ENCODE measurements at regions not wholly inside any gene's neighbourhood (a gene's known extent, or its start where the extent isn't known, plus 50 kb on each side); places are given as distances from the start of the nearest gene placed in this dataset.

DNA sequence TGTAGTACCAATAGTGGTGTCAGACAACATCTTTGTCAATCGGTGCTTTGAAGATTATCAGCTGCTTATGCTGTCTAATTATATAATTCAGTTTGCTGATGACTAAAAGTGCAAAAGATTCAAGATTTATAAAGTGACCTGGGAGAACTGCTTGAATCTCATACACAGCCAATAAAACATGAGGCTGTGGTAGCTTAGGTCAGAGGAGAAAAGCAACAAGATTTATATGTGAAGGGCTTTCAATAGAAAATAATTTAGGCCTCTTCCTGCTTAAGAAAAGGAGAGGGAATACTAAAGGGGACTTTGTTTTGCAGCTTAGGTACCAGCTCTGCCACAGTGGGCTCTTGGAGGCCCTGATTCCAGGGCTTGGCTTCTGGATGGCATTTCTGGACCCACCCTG is 111.0 kb upstream of the MAD2L1 start:
- Histone ChIP-seq H3K27me3 (ENCODE audit: low read length) (no peaks in the 10 kb centered on the region), H2AFZ (ENCODE audit: low read depth, low read length, severe bottlenecking) (no peak overlapping the region), H3F3A (ENCODE audit: insufficient read depth) (no peaks in the 10 kb centered on the region), H3K9me2 (replicated peaks; ENCODE audit: insufficient read depth, low read length) (no peaks in the 10 kb centered on the region), H4K20me1 (ENCODE audit: low read depth, low read length) (no peaks in the 10 kb centered on the region), H3K9me3 (ENCODE audit: insufficient read depth, low read length) (no peaks in the 10 kb centered on the region), H3K9ac (ENCODE audit: low read length) (no peak overlapping the region), H3K36me3 (ENCODE audit: low read length) (no peaks in the 10 kb centered on the region), H3K4me3 (ENCODE audit: insufficient read depth, low read length, poor library complexity, severe bottlenecking) (no peak overlapping the region), H3K27ac (ENCODE audit: low read depth, low read length) (no peak overlapping the region), H3K4me2 (ENCODE audit: low read depth, low read length, poor library complexity, severe bottlenecking) (no peak overlapping the region), H3K79me2 (ENCODE audit: insufficient read depth, low read length) (no peaks in the 10 kb centered on the region)
- no peak for TF ChIP-seq EZH2phosphoT487 (conservative IDR thresholded peaks at IDR 0.05; ENCODE audit: low read length)
- TF ChIP-seq, protein P1, sequence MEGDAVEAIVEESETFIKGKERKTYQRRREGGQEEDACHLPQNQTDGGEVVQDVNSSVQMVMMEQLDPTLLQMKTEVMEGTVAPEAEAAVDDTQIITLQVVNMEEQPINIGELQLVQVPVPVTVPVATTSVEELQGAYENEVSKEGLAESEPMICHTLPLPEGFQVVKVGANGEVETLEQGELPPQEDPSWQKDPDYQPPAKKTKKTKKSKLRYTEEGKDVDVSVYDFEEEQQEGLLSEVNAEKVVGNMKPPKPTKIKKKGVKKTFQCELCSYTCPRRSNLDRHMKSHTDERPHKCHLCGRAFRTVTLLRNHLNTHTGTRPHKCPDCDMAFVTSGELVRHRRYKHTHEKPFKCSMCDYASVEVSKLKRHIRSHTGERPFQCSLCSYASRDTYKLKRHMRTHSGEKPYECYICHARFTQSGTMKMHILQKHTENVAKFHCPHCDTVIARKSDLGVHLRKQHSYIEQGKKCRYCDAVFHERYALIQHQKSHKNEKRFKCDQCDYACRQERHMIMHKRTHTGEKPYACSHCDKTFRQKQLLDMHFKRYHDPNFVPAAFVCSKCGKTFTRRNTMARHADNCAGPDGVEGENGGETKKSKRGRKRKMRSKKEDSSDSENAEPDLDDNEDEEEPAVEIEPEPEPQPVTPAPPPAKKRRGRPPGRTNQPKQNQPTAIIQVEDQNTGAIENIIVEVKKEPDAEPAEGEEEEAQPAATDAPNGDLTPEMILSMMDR (IDR thresholded peaks at IDR 0.05; ENCODE audit: insufficient read depth, low read length, poor library complexity, severe bottlenecking): no peak

DNA sequence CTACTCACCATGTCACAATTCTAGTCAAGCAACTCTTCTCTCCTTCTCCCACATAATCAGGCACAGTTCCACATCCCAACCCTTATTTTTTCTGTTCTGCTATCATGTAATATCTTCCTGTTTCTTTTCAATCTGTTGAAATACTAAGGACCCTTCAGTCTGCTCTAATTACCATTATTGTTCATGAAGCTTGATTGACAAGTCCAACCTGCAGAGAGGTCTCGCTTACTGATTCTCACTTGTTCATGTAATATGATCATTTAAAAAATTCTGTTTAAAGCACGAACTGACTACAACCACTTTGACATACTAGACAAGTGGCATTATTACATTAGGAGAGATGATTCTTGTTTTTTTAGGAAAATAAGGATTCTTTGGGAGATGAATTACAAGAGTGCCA is 108.6 kb upstream of the MAD2L1 start:
- Histone ChIP-seq H3F3A (ENCODE audit: insufficient read depth) (no peaks in the 10 kb centered on the region), H3K9me3 (ENCODE audit: insufficient read depth, low read length) (no peaks in the 10 kb centered on the region), H3K9ac (ENCODE audit: low read length) (no peak overlapping the region), H2AFZ (ENCODE audit: low read depth, low read length, severe bottlenecking) (no peak overlapping the region), H3K4me3 (ENCODE audit: insufficient read depth, low read length, poor library complexity, severe bottlenecking) (no peak overlapping the region), H3K79me2 (ENCODE audit: insufficient read depth, low read length) (no peaks in the 10 kb centered on the region), H3K4me2 (ENCODE audit: low read depth, low read length, poor library complexity, severe bottlenecking) (no peak overlapping the region), H4K20me1 (ENCODE audit: low read depth, low read length) (no peaks in the 10 kb centered on the region), H3K27ac (ENCODE audit: low read depth, low read length) (no peak overlapping the region), H3K36me3 (ENCODE audit: low read length) (no peaks in the 10 kb centered on the region), H3K9me2 (replicated peaks; ENCODE audit: insufficient read depth, low read length) (no peaks in the 10 kb centered on the region), H3K27me3 (ENCODE audit: low read length) (no peaks in the 10 kb centered on the region)
- TF ChIP-seq, protein P1 (IDR thresholded peaks at IDR 0.05; ENCODE audit: insufficient read depth, low read length, poor library complexity, severe bottlenecking): no peak
- TF ChIP-seq EZH2phosphoT487 (conservative IDR thresholded peaks at IDR 0.05; ENCODE audit: low read length): no peak

DNA sequence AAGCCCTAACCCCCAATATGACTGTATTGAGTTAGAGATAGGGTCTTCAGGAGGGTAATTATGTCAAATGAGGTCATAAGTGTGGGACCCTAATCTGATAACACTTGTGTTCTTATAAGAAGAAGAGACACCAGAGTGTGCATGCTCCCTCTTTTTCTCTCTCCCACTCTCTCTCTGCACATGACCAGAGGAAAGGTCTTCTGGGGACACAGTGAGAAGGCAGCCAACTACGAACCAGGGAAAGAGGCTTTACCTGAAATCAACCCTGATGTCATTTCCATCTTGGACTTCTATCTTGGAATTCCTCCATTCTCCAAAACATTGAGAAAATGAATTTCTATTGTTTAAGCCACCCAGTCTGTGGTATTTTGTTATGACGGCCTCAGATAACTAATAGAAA is 97.2 kb upstream of the MAD2L1 start:
- H3K27ac ChIP-seq (ENCODE audit: low read depth, low read length): no peak overlapping the region
- TF ChIP-seq EZH2phosphoT487 (conservative IDR thresholded peaks at IDR 0.05; ENCODE audit: low read length): no peak
- TF ChIP-seq, protein P1 (IDR thresholded peaks at IDR 0.05; ENCODE audit: insufficient read depth, low read length, poor library complexity, severe bottlenecking): no peak

More for the DNA sequence above, 97.2 kb upstream of the MAD2L1 start:
- no peaks in the 10 kb centered on the region for H3K9me3 ChIP-seq (ENCODE audit: insufficient read depth, low read length)
- H3K9me2 ChIP-seq (replicated peaks; ENCODE audit: insufficient read depth, low read length): no peaks in the 10 kb centered on the region
- H2AFZ ChIP-seq (ENCODE audit: low read depth, low read length, severe bottlenecking): no peak overlapping the region
- H3F3A ChIP-seq (ENCODE audit: insufficient read depth): no peaks in the 10 kb centered on the region
- H3K36me3 ChIP-seq (ENCODE audit: low read length): no peaks in the 10 kb centered on the region
- H3K4me3 ChIP-seq (ENCODE audit: insufficient read depth, low read length, poor library complexity, severe bottlenecking): no peak overlapping the region
- no peak overlapping the region for H3K4me2 ChIP-seq (ENCODE audit: low read depth, low read length, poor library complexity, severe bottlenecking)
- no peaks in the 10 kb centered on the region for H3K27me3 ChIP-seq (ENCODE audit: low read length)
- no peak overlapping the region for H3K9ac ChIP-seq (ENCODE audit: low read length)
- H4K20me1 ChIP-seq (ENCODE audit: low read depth, low read length): no peaks in the 10 kb centered on the region
- no peaks in the 10 kb centered on the region for H3K79me2 ChIP-seq (ENCODE audit: insufficient read depth, low read length)
